Neural cell (in vitro differentiated cells): ENCODE measurements at regions not wholly inside any gene's neighbourhood (a gene's known extent, or its start where the extent isn't known, plus 50 kb on each side); places are given as distances from the start of the nearest gene placed in this dataset.

Source experiments
- H2AFZ ChIP-seq: fragments of 200-600, 300-800 bp; sonication (generic), shearing (Covaris generic); 2 replicates; pipeline ENCODE4 v1.6.0; 2014; ENCODE audit warnings: low read depth, mild to moderate bottlenecking, antibody characterized with exemption, low read length, moderate library complexity
- H3F3A ChIP-seq: fragments of 200-600 bp; shearing (Covaris generic); 2 replicates; pipeline ENCODE4 v1.6.1; 2016; ENCODE audit warnings: mild to moderate bottlenecking, moderate library complexity, mixed read lengths, antibody characterized with exemption, low read length; ENCODE audit not compliant: insufficient read depth, poor library complexity, severe bottlenecking
- H3K27ac ChIP-seq: fragments of 200-600, 300-800 bp; sonication (generic), shearing (Covaris generic); 2 replicates; pipeline ENCODE4 v1.5.1; 2014; ENCODE audit warnings: mild to moderate bottlenecking, low read length, moderate library complexity
- H3K27me3 ChIP-seq: fragments of 300-800, 200-600 bp; sonication (generic), shearing (Covaris generic); 2 replicates; pipeline ENCODE4 v1.6.0; 2014; ENCODE audit warnings: mild to moderate bottlenecking, low read depth, low read length, moderate library complexity; ENCODE audit not compliant: insufficient read depth
- H3K36me3 ChIP-seq: fragments of 300-800, 200-600 bp; sonication (generic), shearing (Covaris generic); 2 replicates; pipeline ENCODE4 v1.5.1; 2014; ENCODE audit warnings: mild to moderate bottlenecking, antibody characterized with exemption, low read length, moderate library complexity; ENCODE audit not compliant: insufficient read depth
- H3K4me2 ChIP-seq: fragments of 300-800, 200-600 bp; sonication (generic), shearing (Covaris generic); 2 replicates; pipeline ENCODE4 v1.6.0; 2014; ENCODE audit warnings: mild to moderate bottlenecking, low read length
- H3K4me3 ChIP-seq: fragments of 300-800, 200-600 bp; sonication (generic), shearing (Covaris generic); 2 replicates; pipeline ENCODE4 v1.5.1; 2014; ENCODE audit warnings: mild to moderate bottlenecking, low read length, moderate library complexity
- H3K79me2 ChIP-seq: fragments of 200-600 bp; shearing (Covaris generic); replicated peaks from 2 replicates; pipeline ENCODE4 v1.6.0; 2014; ENCODE audit warnings: mild to moderate bottlenecking, low read length, moderate library complexity; ENCODE audit not compliant: insufficient read depth
- H3K9ac ChIP-seq: fragments of 300-800, 200-600 bp; sonication (generic), shearing (Covaris generic); 2 replicates; pipeline ENCODE4 v1.6.1; 2016; ENCODE audit warnings: mild to moderate bottlenecking, low read length, mixed read lengths
- H3K9me2 ChIP-seq: fragments of 200-600 bp; shearing (Covaris generic); 2 replicates; pipeline ENCODE4 v1.6.1; 2016; ENCODE audit warnings: mild to moderate bottlenecking, low read length, mixed read lengths; ENCODE audit not compliant: insufficient read depth
- H3K9me3 ChIP-seq: fragments of 200-600, 300-800 bp; sonication (generic), shearing (Covaris generic); 2 replicates; pipeline ENCODE4 v1.6.1; 2016; ENCODE audit warnings: mild to moderate bottlenecking, mixed run types, low read length, moderate library complexity, mixed read lengths
- H4K20me1 ChIP-seq: fragments of 200-600 bp; shearing (Covaris generic); 2 replicates; pipeline ENCODE4 v1.6.1; 2016; ENCODE audit warnings: mild to moderate bottlenecking, mixed run types; ENCODE audit not compliant: insufficient read depth
- CTCF ChIP-seq: fragments of 450-650 bp; IDR thresholded peaks from 2 replicates; pipeline ENCODE4 v1.5.1; 2014; ENCODE audit warnings: antibody characterized with exemption, mild to moderate bottlenecking, moderate library complexity; ENCODE audit not compliant: poor library complexity, severe bottlenecking
- EP300 ChIP-seq: fragments of 450-650 bp; conservative IDR thresholded peaks from 2 replicates; pipeline ENCODE4 v1.6.1; 2014; ENCODE audit warnings: antibody characterized with exemption, mild to moderate bottlenecking, moderate library complexity; ENCODE audit not compliant: poor library complexity, severe bottlenecking
- EZH2 ChIP-seq: fragments of 200-600, 300-800 bp; shearing (Covaris generic), sonication (generic); IDR thresholded peaks from 2 replicates; pipeline ENCODE4 v1.6.1; 2014; ENCODE audit warnings: antibody characterized with exemption, low read length, borderline replicate concordance, mild to moderate bottlenecking; ENCODE audit not compliant: insufficient read depth, poor library complexity, severe bottlenecking
- MXI1 ChIP-seq: fragments of 450-650 bp; conservative IDR thresholded peaks from 2 replicates; pipeline ENCODE4 v1.6.1; 2014; ENCODE audit warnings: antibody characterized with exemption, mild to moderate bottlenecking; ENCODE audit not compliant: poor library complexity, severe bottlenecking
- POLR2AphosphoS5 ChIP-seq: IDR thresholded peaks from 2 replicates; pipeline ENCODE4 v1.6.1; 2012
- RAD21 ChIP-seq: fragments of 450-650 bp; conservative IDR thresholded peaks from 2 replicates; pipeline ENCODE4 v1.6.1; 2014; ENCODE audit warnings: antibody characterized with exemption, mild to moderate bottlenecking, moderate library complexity
- REST ChIP-seq: IDR thresholded peaks from 2 replicates; pipeline ENCODE4 v1.6.1; 2012; ENCODE audit warnings: borderline replicate concordance
- SMC3 ChIP-seq: fragments of 450-650 bp; conservative IDR thresholded peaks from 2 replicates; pipeline ENCODE4 v1.6.1; 2014; ENCODE audit warnings: antibody characterized with exemption, mild to moderate bottlenecking, moderate library complexity; ENCODE audit not compliant: poor library complexity
- TAF1 ChIP-seq: IDR thresholded peaks from 2 replicates; pipeline ENCODE4 v1.6.1; 2012; ENCODE audit warnings: low read depth

- TF ChIP-seq SMC3 (no peak), RAD21 (no peak), POLR2AphosphoS5 (no peak), EP300 (no peak), MXI1 (no peak), EZH2 (no peak), CTCF (no peak), TAF1 (no peak), REST (no peak)
- H4K20me1 ChIP-seq: no peaks in the 10 kb centered on the region
- H3F3A ChIP-seq: no peaks in the 10 kb centered on the region
- H2AFZ ChIP-seq: no peak overlapping the region
- no peaks in the 10 kb centered on the region for H3K79me2 ChIP-seq
- H3K4me3 ChIP-seq: no peak overlapping the region
- no peak overlapping the region for H3K27ac ChIP-seq
- no peak overlapping the region for H3K9ac ChIP-seq
- no peaks in the 10 kb centered on the region for H3K9me2 ChIP-seq
- H3K36me3 ChIP-seq: no peaks in the 10 kb centered on the region
- H3K27me3 ChIP-seq: no peaks in the 10 kb centered on the region
- no peak overlapping the region for H3K4me2 ChIP-seq
- no peaks in the 10 kb centered on the region for H3K9me3 ChIP-seq
Observed at GRCh38 chr20:58598211-58599015, 52.7 kb upstream of the STX16 start.

GRCh38 chr20:58597249-58597891 is 53.7 kb upstream of the STX16 start:
- H3K9ac ChIP-seq: no peak overlapping the region
- H3K36me3 ChIP-seq: no peaks in the 10 kb centered on the region
- no peaks in the 10 kb centered on the region for H3K9me2 ChIP-seq
- no peaks in the 10 kb centered on the region for H4K20me1 ChIP-seq
- no peak overlapping the region for H3K27ac ChIP-seq
- no peak overlapping the region for H2AFZ ChIP-seq
- H3K27me3 ChIP-seq: no peaks in the 10 kb centered on the region
- no peak overlapping the region for H3K4me2 ChIP-seq
- peak overlapping the region; percentile 21 for H3K4me3 ChIP-seq
- TF ChIP-seq RAD21 (no peak), MXI1 (no peak), CTCF (no peak), EZH2 (no peak), REST (no peak), TAF1 (no peak), POLR2AphosphoS5 (no peak), SMC3 (no peak), EP300 (no peak)
- no peaks in the 10 kb centered on the region for H3K9me3 ChIP-seq
- H3K79me2 ChIP-seq: no peaks in the 10 kb centered on the region
- no peaks in the 10 kb centered on the region for H3F3A ChIP-seq
